ENCODE measurements at regions not wholly inside any gene's neighbourhood (a gene's known extent, or its start where the extent isn't known, plus 50 kb on each side); places are given as distances from the start of the nearest gene placed in this dataset.

GRCh38 chr12:92089559-92089958, 56.1 kb downstream of the BTG1 start:
- DNase-seq (ENCODE audit: low spot score) = no peak

- no peak for DNase-seq (ENCODE audit: low spot score)
Observed at GRCh38 chr12:92088805-92089204, 56.8 kb downstream of the BTG1 start.

- DNase-seq (ENCODE audit: low spot score) = no peak
Observed at GRCh38 chr12:92085736-92086040, 60.0 kb downstream of the BTG1 start.

- no peak for DNase-seq (ENCODE audit: low spot score)
Observed at GRCh38 chr12:92085040-92085735, 60.5 kb downstream of the BTG1 start.

- no peak for DNase-seq (ENCODE audit: low spot score)
Observed at GRCh38 chr12:92080911-92081285, 64.7 kb downstream of the BTG1 start.

- no peak for DNase-seq (ENCODE audit: low spot score)
Observed at GRCh38 chr12:92079054-92079385, 66.6 kb downstream of the BTG1 start.

GRCh38 chr12:92078167-92079053, 67.2 kb downstream of the BTG1 start:
- no peak for DNase-seq (ENCODE audit: low spot score)

GRCh38 chr12:92077530-92077929, 68.1 kb downstream of the BTG1 start:
- no peak for DNase-seq (ENCODE audit: low spot score)

GRCh38 chr12:92076101-92076500, 69.5 kb downstream of the BTG1 start:
- no peak for DNase-seq (ENCODE audit: low spot score)

GRCh38 chr12:92075425-92075914, 70.2 kb downstream of the BTG1 start:
- DNase-seq (ENCODE audit: low spot score) = peak; percentile 90

GRCh38 chr12:92074889-92075288, 70.8 kb downstream of the BTG1 start:
- DNase-seq (ENCODE audit: low spot score) = peak; percentile 83

- DNase-seq (ENCODE audit: low spot score) = no peak
Observed at GRCh38 chr12:92073094-92073493, 72.6 kb downstream of the BTG1 start.

GRCh38 chr12:92072112-92072511, 73.5 kb downstream of the BTG1 start:
- no peak for DNase-seq (ENCODE audit: low spot score)

GRCh38 chr12:92070864-92071445, 74.7 kb downstream of the BTG1 start:
- DNase-seq (ENCODE audit: low spot score) = no peak

GRCh38 chr12:92070054-92070863, 75.4 kb downstream of the BTG1 start:
- no peak for DNase-seq (ENCODE audit: low spot score)

GRCh38 chr12:92068459-92068858, 77.2 kb downstream of the BTG1 start:
- no peak for DNase-seq (ENCODE audit: low spot score)

- DNase-seq (ENCODE audit: low spot score) = no peak
Observed at GRCh38 chr12:92065639-92066038, 80.0 kb downstream of the BTG1 start.

- no peak for DNase-seq (ENCODE audit: low spot score)
Observed at GRCh38 chr12:92065018-92065499, 80.6 kb downstream of the BTG1 start.

GRCh38 chr12:92064422-92064821, 81.2 kb downstream of the BTG1 start:
- DNase-seq (ENCODE audit: low spot score) = no peak

GRCh38 chr12:92063641-92064040, 82.0 kb downstream of the BTG1 start:
- DNase-seq (ENCODE audit: low spot score) = peak; percentile 92

GRCh38 chr12:92062539-92063493, 82.8 kb downstream of the BTG1 start:
- DNase-seq (ENCODE audit: low spot score) = no peak
